Endothelial cell of umbilical vein (primary cell): ENCODE measurements at regions not wholly inside any gene's neighbourhood (a gene's known extent, or its start where the extent isn't known, plus 50 kb on each side); places are given as distances from the start of the nearest gene placed in this dataset.

ENCODE experiments used
- BruUV-seq: library from RNA; stranded (reverse); fragments of 400-500 nt; replicated peaks from 2 replicates; lab custom pipeline; 2021; lab: Mats Ljungman, UMichigan
- CTCF ChIA-PET: fragments of 300-600, 350-600 bp; sonication (Branson Sonifier 250); formaldehyde crosslinking; loops from one replicate; lab custom pipeline; 2021; ENCODE audit warnings: antibody characterized with exemption, inconsistent platforms; lab: Charles Lee
- POLR2A ChIA-PET: fragments of 300-600, 350-600 bp; sonication (Branson Sonifier 250); formaldehyde crosslinking; loops from one replicate; lab custom pipeline; 2021; ENCODE audit warnings: antibody characterized with exemption, inconsistent platforms; lab: Charles Lee
- DNase-seq: peaks from one replicate; pipeline ENCODE4 v3.0.0-alpha.2; 2011; ENCODE audit warnings: low read depth, low spot score
- FAIRE-seq: peaks from 2 replicates; lab custom pipeline; 2011; peaks lifted over from hg19 to GRCh38; lab: Jason Lieb, UNC
- H2AFZ ChIP-seq: 2 replicates; pipeline ENCODE4 v1.6.0; 2012; ENCODE audit warnings: low read depth, low read length, control low read depth, inconsistent platforms
- H3K27ac ChIP-seq: 2 replicates; pipeline ENCODE4 v1.5.1; 2011; ENCODE audit warnings: low read depth, mild to moderate bottlenecking, control low read depth, low read length, moderate library complexity; ENCODE audit not compliant: insufficient read depth
- H3K27me3 ChIP-seq, 2 experiments: 2 replicates each; pipeline versions ENCODE4 v1.6.0 to v1.6.1; 2011; ENCODE audit warnings: low read length in 2 of 2, mixed read lengths in 1 of 2; ENCODE audit not compliant: control insufficient read depth in 2 of 2, insufficient read depth in 2 of 2
- H3K36me3 ChIP-seq, 2 experiments: 2 replicates in 1 of 2; 3 replicates in 1 of 2; pipeline ENCODE4 v1.5.1; 2011; ENCODE audit warnings: low read length in 2 of 2, mild to moderate bottlenecking in 1 of 2, moderate library complexity in 1 of 2; ENCODE audit not compliant: control insufficient read depth in 2 of 2, insufficient read depth in 2 of 2; ENCODE audit errors: extremely low read depth in 1 of 2
- H3K4me1 ChIP-seq: 3 replicates; pipeline ENCODE4 v1.5.1; 2011; ENCODE audit warnings: mild to moderate bottlenecking, low read length; ENCODE audit not compliant: control insufficient read depth, insufficient read depth; ENCODE audit errors: extremely low read depth
- H3K4me2 ChIP-seq: 2 replicates; pipeline ENCODE4 v1.6.1; 2011; ENCODE audit warnings: low read length, control low read depth, mixed read lengths; ENCODE audit not compliant: insufficient read depth
- H3K4me3 ChIP-seq, 3 experiments: fragments of 200-600 bp in 1 of 3; sonication (generic), shearing (Covaris generic) in 1 of 3; replicated peaks in 1 of 3; 2 replicates each; pipeline ENCODE4 v1.5.1; 2011 to 2016; ENCODE audit warnings: control low read depth in 3 of 3, low read length in 3 of 3, mild to moderate bottlenecking in 2 of 3, inconsistent platforms in 1 of 3, low read depth in 1 of 3, moderate library complexity in 1 of 3; ENCODE audit not compliant: insufficient read depth in 1 of 3
- H3K79me2 ChIP-seq: 2 replicates; pipeline ENCODE4 v1.6.0; 2012; ENCODE audit warnings: low read length, inconsistent platforms; ENCODE audit not compliant: control insufficient read depth, insufficient read depth
- H3K9ac ChIP-seq: replicated peaks from 2 replicates; pipeline ENCODE3; 2011; ENCODE audit warnings: low read length, control low read depth; ENCODE audit not compliant: insufficient read depth; ENCODE audit errors: extremely low read depth
- H3K9me1 ChIP-seq: replicated peaks from 3 replicates; pipeline ENCODE4 v1.6.0; 2011; ENCODE audit warnings: mild to moderate bottlenecking, low read length; ENCODE audit not compliant: control insufficient read depth, insufficient read depth; ENCODE audit errors: extremely low read depth
- H3K9me3 ChIP-seq: replicated peaks from 2 replicates; pipeline ENCODE4 v1.5.1; 2012; ENCODE audit warnings: low read length, inconsistent platforms; ENCODE audit not compliant: control insufficient read depth, insufficient read depth
- H4K20me1 ChIP-seq: replicated peaks from 2 replicates; pipeline ENCODE3; 2011; ENCODE audit warnings: mild to moderate bottlenecking, low read length; ENCODE audit not compliant: control insufficient read depth, insufficient read depth; ENCODE audit errors: extremely low read depth
- CTCF ChIP-seq, 2 donors: IDR thresholded peaks; 1 replicate in 1 of 2; 2 replicates in 1 of 2; pipeline ENCODE4 v1.5.1; 2011; ENCODE audit warnings: low read length in 2 of 2, mild to moderate bottlenecking in 2 of 2, moderate library complexity in 2 of 2, control low read depth in 1 of 2, inconsistent platforms in 1 of 2, low read depth in 1 of 2; ENCODE audit not compliant: insufficient read depth in 1 of 2; ENCODE audit errors: extremely low read depth in 1 of 2
- EZH2 ChIP-seq: IDR thresholded peaks from 2 replicates; pipeline ENCODE4 v1.6.1; 2012; ENCODE audit warnings: borderline replicate concordance, low read depth, mild to moderate bottlenecking, moderate library complexity, low read length, inconsistent platforms; ENCODE audit not compliant: severe bottlenecking
- FOS ChIP-seq: IDR thresholded peaks from 2 replicates; pipeline ENCODE4 v1.6.1; 2011; ENCODE audit warnings: mild to moderate bottlenecking, low read length, moderate library complexity, borderline replicate concordance; ENCODE audit not compliant: insufficient read depth
- GATA2 ChIP-seq: IDR thresholded peaks from 2 replicates; pipeline ENCODE4 v1.7.0; 2011; ENCODE audit warnings: low read depth, mild to moderate bottlenecking, moderate library complexity, mixed read lengths, low read length; ENCODE audit not compliant: insufficient read length, insufficient read depth
- JUN ChIP-seq: IDR thresholded peaks from 2 replicates; pipeline ENCODE4 v1.6.1; 2011; ENCODE audit warnings: borderline replicate concordance, low read depth; ENCODE audit not compliant: insufficient read length, insufficient read depth
- MYC ChIP-seq: IDR thresholded peaks from one replicate; pipeline ENCODE4 v1.6.1; 2011; ENCODE audit warnings: mild to moderate bottlenecking, low read depth, low read length
- POLR2A ChIP-seq: IDR thresholded peaks from 2 replicates; pipeline ENCODE4 v1.6.1; 2012; ENCODE audit warnings: low read depth, mild to moderate bottlenecking, control low read depth, low read length
- POLR2AphosphoS5 ChIP-seq: IDR thresholded peaks from 2 replicates; pipeline ENCODE4 v1.6.1; 2012; ENCODE audit warnings: low read depth, mild to moderate bottlenecking, control low read depth, low read length, moderate library complexity; ENCODE audit not compliant: insufficient read depth
- dilution Hi-C: fragments of 300-500 bp; cut with MboI; formaldehyde crosslinking; loops from one replicate; pipeline ENCODE4 v1.15.0; 2019; ENCODE audit warnings: low sequenced_read_pairs; ENCODE audit not compliant: extremely low pct_ligation_motif_present
- intact Hi-C: fragments of 100-400 bp; cut with micrococcal nuclease; formaldehyde crosslinking; loops from one replicate; pipeline ENCODE4 v1.10.0; 2022
- TF ChIP-seq, protein P1 (sequence below): IDR thresholded peaks from 2 replicates; pipeline ENCODE4 v1.6.1; 2011; ENCODE audit not compliant: insufficient read depth, insufficient read length

GRCh38 chr2:84231478-84231877 is 227.6 kb downstream of the SUCLG1 start:
- no peak for FAIRE-seq
- TF ChIP-seq FOS = no peak
- TF ChIP-seq GATA2 = no peak
- no peak for TF ChIP-seq POLR2A
- TF ChIP-seq, protein P1, sequence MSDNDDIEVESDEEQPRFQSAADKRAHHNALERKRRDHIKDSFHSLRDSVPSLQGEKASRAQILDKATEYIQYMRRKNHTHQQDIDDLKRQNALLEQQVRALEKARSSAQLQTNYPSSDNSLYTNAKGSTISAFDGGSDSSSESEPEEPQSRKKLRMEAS = no peak
- TF ChIP-seq EZH2 = no peak
- TF ChIP-seq CTCF (IDR thresholded peaks at IDR 0.05; ENCODE audit: extremely low read depth in 1 of 2, insufficient read depth in 1 of 2, low read depth in 1 of 2, low read length in 2 of 2) = no peak
- TF ChIP-seq JUN = no peak
- no peak for TF ChIP-seq POLR2AphosphoS5
- no peak for TF ChIP-seq MYC
- Histone ChIP-seq H3K4me2 (no peak overlapping the region), H4K20me1 (no peaks in the 10 kb centered on the region), H3K79me2 (no peaks in the 10 kb centered on the region), H3K9ac (no peak overlapping the region), H3K4me3 (no peak overlapping the region), H3K4me1 (no peaks in the 10 kb centered on the region), H3K36me3 (no peaks in the 10 kb centered on the region), H3K9me1 (no peaks in the 10 kb centered on the region), H2AFZ (no peak overlapping the region), H3K27ac (no peak overlapping the region), H3K27me3 (no peaks in the 10 kb centered on the region), H3K9me3 (no peaks in the 10 kb centered on the region)
- intact Hi-C loops (no loop called here), dilution Hi-C loops (no loop called here)
- DNase-seq = no peak
- ChIA-PET POLR2A (no interaction called here), CTCF (no interaction called here)
- no TSS peak for BruUV-seq
